GM23338 (cell line): ENCODE measurements at regions not wholly inside any gene's neighbourhood (a gene's known extent, or its start where the extent isn't known, plus 50 kb on each side); places are given as distances from the start of the nearest gene placed in this dataset.

Experiments
- CTCF ChIP-seq, 2 experiments: fragments of 200-600 bp in 1 of 2; sonication (generic) in 1 of 2; conservative IDR thresholded peaks; 2 replicates each; pipeline versions ENCODE4 v1.5.1 to v1.6.1; 2016 to 2017; ENCODE audit warnings: antibody characterized with exemption in 2 of 2, low read depth in 2 of 2, mild to moderate bottlenecking in 2 of 2, moderate library complexity in 1 of 2
- EZH2phosphoT487 ChIP-seq: fragments of 200-600 bp; sonication (generic); IDR thresholded peaks from one replicate; pipeline ENCODE4 v1.8.1; 2018; ENCODE audit warnings: antibody characterized with exemption; ENCODE audit not compliant: unreplicated experiment
- ZNF331 ChIP-seq: fragments of 250-450 bp; sonication (Bioruptor Pico); IDR thresholded peaks from 2 replicates; pipeline ENCODE4 v1.5.0; 2020; ENCODE audit warnings: low read depth, mild to moderate bottlenecking, moderate library complexity

GRCh38 chr2:66127061-66127460 is 307.9 kb upstream of the MEIS1 start:
- no peak for TF ChIP-seq ZNF331 (CRISPR knock-in tag)
- no peak for TF ChIP-seq CTCF (conservative IDR thresholded peaks at IDR 0.05; ENCODE audit: low read depth in 2 of 2)
- TF ChIP-seq EZH2phosphoT487, result no peak
